ENCODE measurements at regions not wholly inside any gene's neighbourhood (a gene's known extent, or its start where the extent isn't known, plus 50 kb on each side); places are given as distances from the start of the nearest gene placed in this dataset.
A peak's percentile ranks its signal among the peaks of the same experiment; 100 is the strongest.

GRCh38 chr4:38572793-38573192 lies 91.2 kb upstream of the KLF3 start:
- no peak overlapping the region for H3K4me3 ChIP-seq
- no peaks in the 10 kb centered on the region for H3K4me1 ChIP-seq (replicated peaks in 1 of 2)
- in situ Hi-C loops (cut with MboI; ENCODE audit: low pct_unique_long_range_greater_than_20kb in 2 of 9, low sequenced_read_pairs in 9 of 9, unreplicated experiment in 9 of 9) = no loop called here
- ATAC-seq (replicated peaks in 6 of 8) = no peak
- no peak overlapping the region for H3K27ac ChIP-seq

- H3K27ac ChIP-seq = no peak overlapping the region
- in situ Hi-C loops (cut with MboI; ENCODE audit: low pct_unique_long_range_greater_than_20kb in 2 of 9, low sequenced_read_pairs in 9 of 9, unreplicated experiment in 9 of 9) = no loop called here
- ATAC-seq (replicated peaks in 6 of 8) = peak in 1 of 8 experiments; percentile 74
- H3K4me1 ChIP-seq (replicated peaks in 1 of 2) = no peaks in the 10 kb centered on the region
- H3K4me3 ChIP-seq = no peak overlapping the region
- WGBS, 10 experiments = 11 to 96% (median 77%) methylated on average over 3 to 13 of the region's 17 CpGs; no CpG with 5 or more reads in 1 of the 10 experiments
Observed at GRCh38 chr4:38574559-38575333, 89.3 kb upstream of the KLF3 start.

- peak in 2 of 8 experiments; percentile 35 to 58 for ATAC-seq (replicated peaks in 6 of 8)
- H3K4me3 ChIP-seq = no peak overlapping the region
- in situ Hi-C loops (cut with MboI; ENCODE audit: low pct_unique_long_range_greater_than_20kb in 2 of 9, low sequenced_read_pairs in 9 of 9, unreplicated experiment in 9 of 9) = no loop called here
- peaks cover 0 to 4% of the 10 kb centered on the region in 2 donors for H3K4me1 ChIP-seq (replicated peaks in 1 of 2)
- H3K27ac ChIP-seq = no peak overlapping the region
- WGBS, 10 experiments = 38 to 100% (median 80%) methylated on average over 1 to 3 of the region's 3 CpGs; no CpG with 5 or more reads in 1 of the 10 experiments
Observed at GRCh38 chr4:38576767-38577166, 87.2 kb upstream of the KLF3 start.

DNA sequence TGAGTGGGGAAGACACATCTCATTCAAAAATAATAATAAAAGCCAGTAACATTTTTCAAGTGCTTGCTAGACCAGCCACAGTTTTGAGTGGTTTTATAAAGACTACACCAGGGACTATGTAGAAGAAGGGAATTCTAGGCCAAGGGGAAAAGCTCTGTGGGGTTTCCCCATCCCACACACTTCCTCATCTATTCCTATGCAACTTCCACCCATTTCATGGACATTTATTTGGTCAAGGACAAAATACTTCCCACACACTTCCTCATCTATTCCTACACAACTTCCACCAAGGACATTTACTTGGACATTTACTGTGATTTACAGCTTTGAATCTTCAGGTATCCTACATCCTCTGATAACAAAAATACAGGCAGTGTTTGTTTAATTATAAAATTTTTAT lies 86.5 kb upstream of the KLF3 start:
- H3K4me1 ChIP-seq (replicated peaks in 1 of 2) = peaks cover 0 to 6% of the 10 kb centered on the region in 2 donors
- no peak for ATAC-seq (replicated peaks in 6 of 8)
- in situ Hi-C loops (cut with MboI; ENCODE audit: low pct_unique_long_range_greater_than_20kb in 2 of 9, low sequenced_read_pairs in 9 of 9, unreplicated experiment in 9 of 9) = no loop called here
- no peak overlapping the region for H3K27ac ChIP-seq
- H3K4me3 ChIP-seq = no peak overlapping the region

- in situ Hi-C loops (cut with MboI; ENCODE audit: low pct_unique_long_range_greater_than_20kb in 2 of 9, low sequenced_read_pairs in 9 of 9, unreplicated experiment in 9 of 9) = no loop called here
- WGBS, 10 experiments = 26 to 75% (median 54%) methylated on average over 1 to 6 of the region's 6 CpGs
- H3K27ac ChIP-seq = no peak overlapping the region
- H3K4me1 ChIP-seq (replicated peaks in 1 of 2) = peaks cover 0 to 6% of the 10 kb centered on the region in 2 donors
- no peak overlapping the region for H3K4me3 ChIP-seq
- peak in 1 of 8 experiments; percentile 14 for ATAC-seq (replicated peaks in 6 of 8)
Observed at GRCh38 chr4:38581426-38582106, 82.4 kb upstream of the KLF3 start.

DNA sequence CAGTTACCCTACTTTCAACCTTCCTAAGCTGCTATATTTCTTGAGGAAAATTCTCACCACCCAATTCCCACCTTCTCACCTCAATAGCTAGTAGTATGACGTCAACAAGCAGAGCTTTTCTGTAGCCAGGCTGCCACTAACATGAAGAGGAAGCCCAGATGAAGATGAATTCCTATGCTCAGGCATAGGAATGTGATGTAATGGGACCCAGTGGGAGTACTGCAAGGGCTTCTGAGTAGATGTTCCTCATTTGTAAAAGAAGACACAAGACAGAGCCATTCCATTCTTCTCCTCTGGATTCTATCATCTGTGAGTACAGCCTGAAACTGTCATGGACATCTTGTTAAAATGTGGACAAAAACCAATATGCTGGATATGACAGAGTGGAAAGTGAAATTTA lies 81.6 kb upstream of the KLF3 start:
- no peak overlapping the region for H3K27ac ChIP-seq
- 14 to 71% (median 50%) methylated on average over 1 of the region's 1 CpG; no CpG with 5 or more reads in 5 of the 10 experiments for WGBS, 10 experiments
- H3K4me3 ChIP-seq = no peak overlapping the region
- no peak for ATAC-seq (replicated peaks in 6 of 8)
- H3K4me1 ChIP-seq (replicated peaks in 1 of 2) = peaks cover 0 to 6% of the 10 kb centered on the region in 2 donors
- in situ Hi-C loops (cut with MboI; ENCODE audit: low pct_unique_long_range_greater_than_20kb in 2 of 9, low sequenced_read_pairs in 9 of 9, unreplicated experiment in 9 of 9) = no loop called here

GRCh38 chr4:38582889-38583470 lies 81.0 kb upstream of the KLF3 start:
- no peak overlapping the region for H3K4me3 ChIP-seq
- 37 to 100% (median 89%) methylated on average over 1 to 3 of the region's 3 CpGs; no CpG with 5 or more reads in 3 of the 10 experiments for WGBS, 10 experiments
- H3K27ac ChIP-seq = no peak overlapping the region
- peaks cover 0 to 6% of the 10 kb centered on the region in 2 donors for H3K4me1 ChIP-seq (replicated peaks in 1 of 2)
- ATAC-seq (replicated peaks in 6 of 8) = peak in 2 of 8 experiments; percentile 59 to 71
- in situ Hi-C loops (cut with MboI; ENCODE audit: low pct_unique_long_range_greater_than_20kb in 2 of 9, low sequenced_read_pairs in 9 of 9, unreplicated experiment in 9 of 9) = no loop called here

GRCh38 chr4:38585871-38586270 lies 78.1 kb upstream of the KLF3 start:
- 92 to 100% (median 100%) methylated on average over 1 of the region's 1 CpG for WGBS, 10 experiments
- in situ Hi-C loops (cut with MboI; ENCODE audit: low pct_unique_long_range_greater_than_20kb in 2 of 9, low sequenced_read_pairs in 9 of 9, unreplicated experiment in 9 of 9) = no loop called here
- H3K27ac ChIP-seq = no peak overlapping the region
- peaks cover 0 to 6% of the 10 kb centered on the region in 2 donors for H3K4me1 ChIP-seq (replicated peaks in 1 of 2)
- ATAC-seq (replicated peaks in 6 of 8) = no peak
- no peak overlapping the region for H3K4me3 ChIP-seq

- no peak for ATAC-seq (replicated peaks in 6 of 8)
- in situ Hi-C loops (cut with MboI; ENCODE audit: low pct_unique_long_range_greater_than_20kb in 2 of 9, low sequenced_read_pairs in 9 of 9, unreplicated experiment in 9 of 9) = no loop called here
- Histone ChIP-seq H3K4me3 (no peak overlapping the region), H3K4me1 (replicated peaks in 1 of 2) (no peaks in the 10 kb centered on the region), H3K27ac (no peak overlapping the region)
Observed at GRCh38 chr4:38587106-38587505, 76.9 kb upstream of the KLF3 start.

DNA sequence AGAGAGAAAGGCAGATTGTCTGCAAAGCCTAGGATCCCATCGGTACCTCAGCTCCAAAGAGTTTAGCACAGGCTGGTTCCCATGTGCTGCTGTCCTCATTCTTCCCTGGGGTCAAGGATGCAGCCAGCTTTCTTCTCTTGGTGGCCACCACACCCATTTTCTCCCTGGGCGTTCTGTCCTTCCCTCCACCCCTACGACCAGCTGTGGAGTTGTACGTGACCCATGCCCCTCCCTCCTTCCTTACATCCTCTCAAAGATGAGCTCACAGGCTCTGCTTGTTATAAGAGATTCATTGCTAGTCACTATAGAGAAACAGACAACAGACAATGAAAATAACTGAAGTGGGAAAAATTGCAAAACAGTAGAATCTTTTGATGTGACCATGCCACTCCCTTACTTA lies 74.0 kb upstream of the KLF3 start:
- in situ Hi-C loops (cut with MboI; ENCODE audit: low pct_unique_long_range_greater_than_20kb in 2 of 9, low sequenced_read_pairs in 9 of 9, unreplicated experiment in 9 of 9) = no loop called here
- no peak overlapping the region for H3K4me3 ChIP-seq
- H3K27ac ChIP-seq = no peak overlapping the region
- WGBS, 10 experiments = 0 to 100% (median 79%) methylated on average over 1 to 4 of the region's 4 CpGs; no CpG with 5 or more reads in 3 of the 10 experiments
- H3K4me1 ChIP-seq (replicated peaks in 1 of 2) = no peaks in the 10 kb centered on the region
- peak in 3 of 8 experiments; percentile 96 to 98 (median 98) for ATAC-seq (replicated peaks in 6 of 8)

GRCh38 chr4:38591617-38592337 lies 72.2 kb upstream of the KLF3 start:
- in situ Hi-C loops (cut with MboI; ENCODE audit: low pct_unique_long_range_greater_than_20kb in 2 of 9, low sequenced_read_pairs in 9 of 9, unreplicated experiment in 9 of 9) = no loop called here
- H3K4me3 ChIP-seq = no peak overlapping the region
- no peak overlapping the region for H3K27ac ChIP-seq
- WGBS, 10 experiments = 32 to 94% (median 67%) methylated on average over 1 to 10 of the region's 10 CpGs; no CpG with 5 or more reads in 1 of the 10 experiments
- ATAC-seq (replicated peaks in 6 of 8) = no peak
- no peaks in the 10 kb centered on the region for H3K4me1 ChIP-seq (replicated peaks in 1 of 2)

DNA sequence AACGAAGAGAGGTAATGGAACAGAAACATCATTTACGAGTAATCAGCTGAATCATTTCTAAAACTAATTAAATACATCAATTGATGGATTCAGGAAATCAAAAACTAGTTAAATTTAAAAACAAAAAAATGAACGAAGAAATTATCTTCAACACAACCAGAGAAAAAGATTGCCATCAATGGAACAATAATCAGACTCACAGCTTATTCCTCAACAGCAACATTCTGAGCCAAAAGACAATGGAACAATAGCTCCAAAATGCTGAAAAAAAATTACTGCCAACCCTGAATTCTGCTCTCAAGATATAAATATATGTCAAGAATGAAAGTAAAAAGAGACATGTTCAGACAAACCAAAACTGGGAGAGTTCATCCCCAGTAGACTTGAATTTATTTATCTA lies 65.5 kb upstream of the KLF3 start:
- Histone ChIP-seq H3K4me3 (no peak overlapping the region), H3K27ac (no peak overlapping the region), H3K4me1 (replicated peaks in 1 of 2) (no peaks in the 10 kb centered on the region)
- 66 to 100% (median 93%) methylated on average over 1 to 3 of the region's 3 CpGs for WGBS, 10 experiments
- ATAC-seq (replicated peaks in 6 of 8) = no peak
- in situ Hi-C loops (cut with MboI; ENCODE audit: low pct_unique_long_range_greater_than_20kb in 2 of 9, low sequenced_read_pairs in 9 of 9, unreplicated experiment in 9 of 9) = no loop called here

DNA sequence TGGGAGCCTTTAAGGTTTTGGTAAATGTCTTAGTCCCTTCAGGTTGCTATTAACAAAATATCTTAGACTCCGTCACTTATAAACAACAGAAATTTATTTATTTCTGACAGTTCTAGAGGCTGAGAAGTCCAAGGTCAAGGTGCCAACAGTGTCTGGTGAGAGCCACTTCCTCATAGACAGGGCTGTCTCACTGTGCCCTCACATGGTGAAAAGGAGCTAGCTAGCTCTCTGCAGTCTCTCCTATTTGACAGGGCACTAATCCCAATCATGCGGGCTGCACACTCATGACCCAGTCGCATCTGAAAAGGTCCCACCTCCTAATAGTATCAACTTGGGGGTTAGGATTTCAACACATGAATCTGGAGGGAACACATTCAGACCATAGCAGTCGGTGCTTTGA lies 63.4 kb upstream of the KLF3 start:
- no peak overlapping the region for H3K4me3 ChIP-seq
- ATAC-seq (replicated peaks in 6 of 8) = no peak
- no peak overlapping the region for H3K27ac ChIP-seq
- 60 to 100% (median 91%) methylated on average over 1 to 2 of the region's 4 CpGs; no CpG with 5 or more reads in 4 of the 10 experiments for WGBS, 10 experiments
- no peaks in the 10 kb centered on the region for H3K4me1 ChIP-seq (replicated peaks in 1 of 2)
- in situ Hi-C loops (cut with MboI; ENCODE audit: low pct_unique_long_range_greater_than_20kb in 2 of 9, low sequenced_read_pairs in 9 of 9, unreplicated experiment in 9 of 9) = no loop called here
